Pancreas (tissue), 10 donors: ENCODE measurements at regions not wholly inside any gene's neighbourhood (a gene's known extent, or its start where the extent isn't known, plus 50 kb on each side); places are given as distances from the start of the nearest gene placed in this dataset.

Source experiments
- ATAC-seq, 4 donors: fragments of 200-7000 bp; cut with Tn5 transposase; one replicate each; pipeline versions ENCODE4 v1.8.0 to v1.9.1; 2020; ENCODE audit warnings: mild to moderate bottlenecking in 4 of 4, moderate library complexity in 4 of 4
- DNase-seq, 6 donors: peaks; one replicate each; pipeline ENCODE4 v3.0.0-alpha.2; 2020
- FAIRE-seq: peaks from 2 replicates; lab custom pipeline; 2012; peaks lifted over from hg19 to GRCh38; lab: Jason Lieb, UNC
- H3K27ac ChIP-seq, 4 donors: fragments of 200-600 bp; sonication (generic); 1 replicate in 3 of 4; 2 replicates in 1 of 4; pipeline versions ENCODE4 v1.5.0 to v1.8.0; 2020
- H3K27me3 ChIP-seq, 4 donors: fragments of 200-600 bp; one replicate each; pipeline ENCODE4 v1.8.0; 2021
- H3K36me3 ChIP-seq, 3 donors: fragments of 200-600 bp; sonication (generic) in 1 of 3; one replicate each; pipeline versions ENCODE4 v1.5.0 to v1.8.0; 2020 to 2021
- H3K4me1 ChIP-seq, 3 donors: fragments of 200-600 bp; one replicate each; pipeline ENCODE4 v1.8.0; 2021
- H3K4me3 ChIP-seq, 4 donors: fragments of 200-600 bp; sonication (generic) in 2 of 4; one replicate each; pipeline versions ENCODE4 v1.5.0 to v1.8.0; 2020 to 2021
- H3K9me3 ChIP-seq, 4 donors: fragments of 200-600 bp; one replicate each; pipeline ENCODE4 v1.8.0; 2021
- CTCF ChIP-seq, 4 donors: fragments of 200-600 bp; sonication (generic) in 3 of 4; IDR thresholded peaks; one replicate each; pipeline versions ENCODE4 v1.5.0 to v1.8.0; 2021; ENCODE audit warnings: antibody characterized with exemption in 4 of 4
- WGBS, 2 donors: extraction: QIAGEN DNeasy Blood & Tissue Kit; methylation state at CpG; one replicate each; pipeline ENCODE4 v1.1.7; 2013; 5-methylcytosine and 5-hydroxymethylcytosine counted together
- intact Hi-C, 3 donors: fragments of 100-400 bp; cut with DNase I; formaldehyde crosslinking; loops; one replicate each; pipeline versions ENCODE4 v1.11.1 to v1.14.2; 2022
- donor health status: healthy with polysubstance abuse.
- donor health status: DM: no; HTN: no; CAD: no; lungs with moderate emphysema.
- donor health status: DM: no; HTN: no; CAD: no.
- donor health status: control.
- donor health status: control.
- donor health status: Bipolar disorder and iron deficiency.
- donor health status: DM: yes; HTN: yes; CAD: no.
- donor health status: DM: no; HTN: no; CAD: no.
- donor health status: DM: no; HTN: no; CAD: no.
- donor health status: DM: yes; HTN: yes; CAD: no.

- FAIRE-seq = no peak
- Histone ChIP-seq H3K27ac (no peak overlapping the region), H3K4me3 (no peak overlapping the region), H3K36me3 (no peaks in the 10 kb centered on the region), H3K27me3 (no peaks in the 10 kb centered on the region), H3K4me1 (no peaks in the 10 kb centered on the region), H3K9me3 (no peaks in the 10 kb centered on the region)
- no peak for DNase-seq
- ATAC-seq = peak in 2 of 4 donors; percentile 55 to 59
- no peak for TF ChIP-seq CTCF (IDR thresholded peaks at IDR 0.05)
- WGBS, 2 donors = 52 to 67% methylated on average over 4 of the region's 4 CpGs
- intact Hi-C loops = no loop called here
These were observed 1019.5 kb upstream of the SEMA6A start for GRCh38 chr5:117594166-117594565.

- no peak overlapping the region for H3K4me3 ChIP-seq
- H3K27ac ChIP-seq = no peak overlapping the region
- no peaks in the 10 kb centered on the region for H3K9me3 ChIP-seq
- intact Hi-C loops = no loop called here
- no peaks in the 10 kb centered on the region for H3K4me1 ChIP-seq
- TF ChIP-seq CTCF (IDR thresholded peaks at IDR 0.05) = peak in 1 of 4 donors; percentile 11
- ATAC-seq (peak in 2 of 4 donors; percentile 40), DNase-seq (no peak), FAIRE-seq (no peak)
- no peaks in the 10 kb centered on the region for H3K36me3 ChIP-seq
- WGBS, 2 donors = 51 to 54% methylated on average over 1 of the region's 1 CpG
- no peaks in the 10 kb centered on the region for H3K27me3 ChIP-seq
These were observed 1016.3 kb upstream of the SEMA6A start for GRCh38 chr5:117590944-117591343.

DNA sequence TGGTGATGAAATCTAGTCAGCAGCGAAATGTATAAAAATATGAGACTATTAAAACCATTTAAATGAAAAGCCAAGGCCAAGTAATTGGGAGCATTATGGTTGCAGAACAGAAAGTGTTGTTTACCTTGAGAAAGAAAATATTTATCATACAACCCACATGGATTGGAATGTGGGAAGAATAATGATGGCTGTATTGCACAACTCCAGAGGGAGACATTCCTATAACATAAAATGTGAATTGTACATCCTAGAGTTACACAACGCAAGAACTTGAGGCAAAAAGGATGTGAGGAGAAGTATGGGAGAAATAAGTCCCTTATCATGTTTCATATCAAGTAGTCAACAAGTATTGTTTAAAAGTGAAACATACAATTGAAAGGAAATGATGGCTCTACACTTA, 1014.0 kb upstream of the SEMA6A start:
- no peak for FAIRE-seq
- WGBS, 2 donors = 55 to 84% methylated on average over 2 of the region's 2 CpGs
- no peak for TF ChIP-seq CTCF (IDR thresholded peaks at IDR 0.05)
- DNase-seq = no peak
- Histone ChIP-seq H3K27ac (no peak overlapping the region), H3K27me3 (no peaks in the 10 kb centered on the region), H3K9me3 (no peaks in the 10 kb centered on the region), H3K36me3 (no peaks in the 10 kb centered on the region), H3K4me1 (no peaks in the 10 kb centered on the region), H3K4me3 (no peak overlapping the region)
- intact Hi-C loops = no loop called here
- no peak for ATAC-seq

- DNase-seq (no peak), ATAC-seq (no peak), FAIRE-seq (no peak)
- Histone ChIP-seq H3K27me3 (no peaks in the 10 kb centered on the region), H3K4me1 (no peaks in the 10 kb centered on the region), H3K27ac (no peak overlapping the region), H3K4me3 (no peak overlapping the region), H3K36me3 (no peaks in the 10 kb centered on the region), H3K9me3 (no peaks in the 10 kb centered on the region)
- TF ChIP-seq CTCF (IDR thresholded peaks at IDR 0.05) = no peak
- WGBS, 2 donors = 70 to 82% methylated on average over 1 of the region's 1 CpG
- intact Hi-C loops = no loop called here
These were observed 1012.5 kb upstream of the SEMA6A start for GRCh38 chr5:117587111-117587510.

GRCh38 chr5:117568622-117569021, 994.0 kb upstream of the SEMA6A start:
- no peaks in the 10 kb centered on the region for H3K36me3 ChIP-seq
- no peak for FAIRE-seq

More at GRCh38 chr5:117568622-117569021, 994.0 kb upstream of the SEMA6A start:
- TF ChIP-seq CTCF (IDR thresholded peaks at IDR 0.05) = no peak
- no peaks in the 10 kb centered on the region for H3K9me3 ChIP-seq
- no peak for DNase-seq
- H3K4me1 ChIP-seq = no peaks in the 10 kb centered on the region
- intact Hi-C loops = no loop called here
- H3K27ac ChIP-seq = no peak overlapping the region
- ATAC-seq = no peak
- 66 to 70% methylated on average over 1 of the region's 1 CpG for WGBS, 2 donors
- no peaks in the 10 kb centered on the region for H3K27me3 ChIP-seq
- H3K4me3 ChIP-seq = no peak overlapping the region
